HEK293 (cell line): ENCODE measurements at regions not wholly inside any gene's neighbourhood (a gene's known extent, or its start where the extent isn't known, plus 50 kb on each side); places are given as distances from the start of the nearest gene placed in this dataset.

ENCODE experiments used
- BCL11A ChIP-seq: fragments of 450-650 bp; formaldehyde crosslinking; IDR thresholded peaks from 2 replicates; pipeline ENCODE4 v1.5.1; 2016; ENCODE audit warnings: low read depth, missing biosample characterization, missing genetic modification characterization
- CTCF ChIP-seq: fragments of 450-650 bp; formaldehyde crosslinking; IDR thresholded peaks from 2 replicates; pipeline ENCODE4 v1.5.1; 2016; ENCODE audit warnings: missing biosample characterization, missing genetic modification characterization
- IKZF3 ChIP-seq: fragments of 450-650 bp; IDR thresholded peaks from 2 replicates; pipeline ENCODE4 v1.5.0; 2018; ENCODE audit warnings: missing biosample characterization, mild to moderate bottlenecking, missing genetic modification characterization, moderate library complexity
- PATZ1 ChIP-seq: fragments of 450-650 bp; formaldehyde crosslinking; IDR thresholded peaks from 2 replicates; pipeline ENCODE4 v1.5.1; 2016; ENCODE audit warnings: missing biosample characterization, missing genetic modification characterization
- TCF7L2 ChIP-seq: IDR thresholded peaks from 2 replicates; pipeline ENCODE4 v1.6.1; 2011; ENCODE audit warnings: low read depth, mild to moderate bottlenecking, inconsistent platforms, low read length, moderate library complexity, borderline replicate concordance
- ZBTB20 ChIP-seq: fragments of 450-650 bp; formaldehyde crosslinking; IDR thresholded peaks from 2 replicates; pipeline ENCODE4 v1.5.1; 2016; ENCODE audit warnings: missing biosample characterization, missing genetic modification characterization
- ZNF10 ChIP-seq: fragments of 450-650 bp; formaldehyde crosslinking; IDR thresholded peaks from 2 replicates; pipeline ENCODE4 v1.5.1; 2017; ENCODE audit warnings: missing biosample characterization, missing genetic modification characterization
- ZNF169 ChIP-seq: fragments of 450-650 bp; formaldehyde crosslinking; IDR thresholded peaks from 2 replicates; pipeline ENCODE4 v1.5.1; 2016; ENCODE audit warnings: missing biosample characterization, missing genetic modification characterization
- ZNF24 ChIP-seq: fragments of 450-650 bp; formaldehyde crosslinking; IDR thresholded peaks from 2 replicates; pipeline ENCODE4 v1.5.1; 2016; ENCODE audit warnings: missing biosample characterization, missing genetic modification characterization
- ZNF404 ChIP-seq: fragments of 450-650 bp; formaldehyde crosslinking; IDR thresholded peaks from 2 replicates; pipeline ENCODE4 v1.5.1; 2017; ENCODE audit warnings: missing biosample characterization, missing genetic modification characterization
- ZNF514 ChIP-seq: fragments of 450-650 bp; formaldehyde crosslinking; IDR thresholded peaks from 2 replicates; pipeline ENCODE4 v1.5.1; 2016; ENCODE audit warnings: missing biosample characterization, missing genetic modification characterization

DNA sequence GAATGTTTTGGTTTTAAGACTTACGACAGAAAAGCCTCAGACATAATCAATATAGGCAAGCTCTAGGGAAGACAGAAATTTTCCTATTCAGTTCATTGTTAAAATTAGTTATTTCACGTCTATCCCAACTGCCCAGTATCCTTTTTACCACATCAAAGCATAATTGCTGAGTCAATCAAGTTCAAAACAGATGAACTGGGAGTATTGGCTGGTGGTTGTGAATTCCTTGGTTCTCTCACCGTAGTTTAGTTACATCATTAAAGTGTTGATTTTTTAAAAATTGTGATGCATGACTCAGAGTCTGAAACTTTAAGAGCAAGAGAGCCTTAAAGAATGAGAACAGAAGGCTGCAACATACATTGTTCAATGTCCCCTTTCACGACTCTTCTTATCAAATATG is 143.3 kb upstream of the FREM2 start:
- TF ChIP-seq CTCF (tag by site-specific recombination), result no peak
- TF ChIP-seq ZNF24, result no peak
- no peak for TF ChIP-seq BCL11A (tag by site-specific recombination)
- no peak for TF ChIP-seq ZNF404 (tag by site-specific recombination)
- TF ChIP-seq ZNF169 (tag by site-specific recombination), result no peak
- no peak for TF ChIP-seq PATZ1 (tag by site-specific recombination)
- no peak for TF ChIP-seq ZNF10
- TF ChIP-seq TCF7L2, result no peak
- no peak for TF ChIP-seq IKZF3 (tag by site-specific recombination)
- TF ChIP-seq ZNF514, result no peak
- no peak for TF ChIP-seq ZBTB20
